Natural killer cell (primary cell): ENCODE measurements at regions not wholly inside any gene's neighbourhood (a gene's known extent, or its start where the extent isn't known, plus 50 kb on each side); places are given as distances from the start of the nearest gene placed in this dataset.

Experiments used
- ATAC-seq, 3 donors: fragments of 150-1000 bp in 2 of 3; fragments of 200-7000 bp in 1 of 3; cut with Tn5 transposase; 1 replicate in 1 of 3; 2 replicates in 2 of 3; pipeline ENCODE4 v1.10.0; 2021; ENCODE audit warnings: mild to moderate bottlenecking in 2 of 3, moderate library complexity in 2 of 3
- DNase-seq, 2 donors: peaks; one replicate each; pipeline versions ENCODE4 v3.0.0 to v3.0.0-alpha.2; 2013 to 2021; ENCODE audit warnings: mixed read lengths in 1 of 2
- H3K27ac ChIP-seq: one replicate; pipeline ENCODE4 v1.5.1; 2013; ENCODE audit warnings: mild to moderate bottlenecking, low read length
- H3K27me3 ChIP-seq: one replicate; pipeline ENCODE4 v1.6.1; 2013; ENCODE audit warnings: low read length; ENCODE audit not compliant: control insufficient read depth, insufficient read depth
- H3K36me3 ChIP-seq: one replicate; pipeline ENCODE4 v1.6.1; 2013; ENCODE audit warnings: low read length; ENCODE audit not compliant: control insufficient read depth, insufficient read depth
- H3K4me1 ChIP-seq: one replicate; pipeline ENCODE4 v1.6.1; 2013; ENCODE audit warnings: low read length; ENCODE audit not compliant: control insufficient read depth, insufficient read depth
- H3K4me3 ChIP-seq: one replicate; pipeline ENCODE4 v1.5.1; 2013; ENCODE audit warnings: low read length
- H3K9me3 ChIP-seq: one replicate; pipeline ENCODE4 v1.6.1; 2013; ENCODE audit warnings: low read length; ENCODE audit not compliant: control insufficient read depth, insufficient read depth
- H3K27ac Mint-ChIP-seq, 2 donors: one replicate each; pipeline ENCODE4 v1.8.0; 2022; ENCODE audit warnings: mild to moderate bottlenecking in 2 of 2, mixed read lengths in 2 of 2, moderate library complexity in 1 of 2
- H3K27me3 Mint-ChIP-seq, 2 donors: one replicate each; pipeline ENCODE4 v1.8.0; 2022; ENCODE audit warnings: low read depth in 2 of 2, mixed read lengths in 2 of 2
- H3K36me3 Mint-ChIP-seq: one replicate; pipeline ENCODE4 v1.8.0; 2022; ENCODE audit warnings: mixed read lengths
- H3K4me1 Mint-ChIP-seq, 2 donors: one replicate each; pipeline ENCODE4 v1.8.0; 2022; ENCODE audit warnings: mixed read lengths in 2 of 2
- H3K4me3 Mint-ChIP-seq: one replicate; pipeline ENCODE4 v1.8.0; 2022; ENCODE audit warnings: mild to moderate bottlenecking, moderate library complexity, mixed read lengths
- H3K9me3 Mint-ChIP-seq, 2 donors: one replicate each; pipeline ENCODE4 v1.8.0; 2022; ENCODE audit warnings: mixed read lengths in 2 of 2
- WGBS: methylation state at CpG from one replicate; pipeline ENCODE4 v1.1.7; 2013; ENCODE audit warnings: missing lambda C conversion rate; ENCODE audit not compliant: insufficient coverage; 5-methylcytosine and 5-hydroxymethylcytosine counted together
- intact Hi-C: fragments of 100-400 bp; cut with micrococcal nuclease; formaldehyde crosslinking; loops from one replicate; pipeline ENCODE4 v1.14.2; 2022
- TF ChIP-seq, protein P1 (sequence below): fragments of 200-600 bp; IDR thresholded peaks from one replicate; pipeline ENCODE4 v1.8.0; 2022; ENCODE audit warnings: antibody characterized with exemption

DNA sequence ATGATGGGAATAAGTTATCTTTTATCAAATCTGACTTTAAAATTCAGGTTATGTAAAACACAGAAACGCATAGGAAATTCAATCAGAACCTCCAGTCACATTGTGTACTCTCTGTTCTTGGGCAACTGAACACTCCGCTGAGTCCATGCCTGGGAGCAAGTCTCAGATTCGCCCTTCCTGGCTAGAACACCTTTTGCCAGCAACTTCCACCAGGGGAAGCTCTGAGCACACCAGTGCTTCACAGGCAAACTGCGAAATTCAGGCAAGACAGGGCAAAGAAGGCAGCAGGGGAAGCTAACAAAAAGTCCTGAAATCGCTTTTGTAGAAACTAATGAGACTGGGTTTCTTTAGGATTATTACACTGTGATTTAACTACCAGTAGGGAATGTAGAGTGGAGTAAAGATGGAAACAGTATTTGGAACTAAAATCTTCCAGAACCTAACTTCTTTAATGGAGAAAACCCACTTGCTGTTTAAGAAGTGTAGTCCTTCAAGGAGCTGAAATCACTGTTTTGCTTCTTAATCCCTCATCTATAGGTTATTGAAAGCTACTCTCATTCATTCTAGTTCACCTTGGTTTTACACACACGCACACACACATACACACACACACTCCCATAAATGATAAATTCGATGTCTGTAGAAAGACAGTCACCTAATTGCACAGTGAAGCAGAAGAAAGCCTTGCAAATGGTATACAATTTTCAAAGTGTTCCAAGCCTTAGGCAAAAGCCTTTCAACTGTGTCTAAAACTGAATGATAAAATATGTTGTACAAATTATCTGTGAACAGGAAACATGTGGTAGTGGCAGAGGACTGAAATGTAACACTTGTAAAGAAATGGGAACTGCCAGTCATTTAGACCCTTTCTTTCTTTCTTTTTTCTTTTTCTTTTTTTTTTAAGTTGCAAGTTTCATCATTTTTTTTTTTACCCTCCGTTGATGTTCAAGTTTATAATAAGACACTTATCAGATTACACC is 214.5 kb downstream of the TMEM182 start:
- no peaks in the 10 kb centered on the region for H3K4me1 ChIP-seq
- peaks cover 0 to 12% of the 10 kb centered on the region in 2 donors for H3K4me1 Mint-ChIP-seq
- DNase-seq (no peak), ATAC-seq (no peak)
- no peak overlapping the region for H3K4me3 Mint-ChIP-seq
- H3K36me3 ChIP-seq: no peaks in the 10 kb centered on the region
- no peak overlapping the region for H3K27ac Mint-ChIP-seq
- H3K27me3 Mint-ChIP-seq: peaks cover 9% of the 10 kb centered on the region in 2 donors
- 40% methylated on average over 8 of the region's 8 CpGs for WGBS
- TF ChIP-seq, protein P1, sequence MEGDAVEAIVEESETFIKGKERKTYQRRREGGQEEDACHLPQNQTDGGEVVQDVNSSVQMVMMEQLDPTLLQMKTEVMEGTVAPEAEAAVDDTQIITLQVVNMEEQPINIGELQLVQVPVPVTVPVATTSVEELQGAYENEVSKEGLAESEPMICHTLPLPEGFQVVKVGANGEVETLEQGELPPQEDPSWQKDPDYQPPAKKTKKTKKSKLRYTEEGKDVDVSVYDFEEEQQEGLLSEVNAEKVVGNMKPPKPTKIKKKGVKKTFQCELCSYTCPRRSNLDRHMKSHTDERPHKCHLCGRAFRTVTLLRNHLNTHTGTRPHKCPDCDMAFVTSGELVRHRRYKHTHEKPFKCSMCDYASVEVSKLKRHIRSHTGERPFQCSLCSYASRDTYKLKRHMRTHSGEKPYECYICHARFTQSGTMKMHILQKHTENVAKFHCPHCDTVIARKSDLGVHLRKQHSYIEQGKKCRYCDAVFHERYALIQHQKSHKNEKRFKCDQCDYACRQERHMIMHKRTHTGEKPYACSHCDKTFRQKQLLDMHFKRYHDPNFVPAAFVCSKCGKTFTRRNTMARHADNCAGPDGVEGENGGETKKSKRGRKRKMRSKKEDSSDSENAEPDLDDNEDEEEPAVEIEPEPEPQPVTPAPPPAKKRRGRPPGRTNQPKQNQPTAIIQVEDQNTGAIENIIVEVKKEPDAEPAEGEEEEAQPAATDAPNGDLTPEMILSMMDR: no peak
- H3K9me3 Mint-ChIP-seq: no peaks in the 10 kb centered on the region
- H3K4me3 ChIP-seq: no peak overlapping the region
- intact Hi-C loops: loop anchor here (5.0 kb wide), 1 partner anchor 1436 kb away; no protein-coding TSS in a partner anchor
- no peaks in the 10 kb centered on the region for H3K27me3 ChIP-seq
- no peaks in the 10 kb centered on the region for H3K36me3 Mint-ChIP-seq
- no peak overlapping the region for H3K27ac ChIP-seq
- H3K9me3 ChIP-seq: no peaks in the 10 kb centered on the region

DNA sequence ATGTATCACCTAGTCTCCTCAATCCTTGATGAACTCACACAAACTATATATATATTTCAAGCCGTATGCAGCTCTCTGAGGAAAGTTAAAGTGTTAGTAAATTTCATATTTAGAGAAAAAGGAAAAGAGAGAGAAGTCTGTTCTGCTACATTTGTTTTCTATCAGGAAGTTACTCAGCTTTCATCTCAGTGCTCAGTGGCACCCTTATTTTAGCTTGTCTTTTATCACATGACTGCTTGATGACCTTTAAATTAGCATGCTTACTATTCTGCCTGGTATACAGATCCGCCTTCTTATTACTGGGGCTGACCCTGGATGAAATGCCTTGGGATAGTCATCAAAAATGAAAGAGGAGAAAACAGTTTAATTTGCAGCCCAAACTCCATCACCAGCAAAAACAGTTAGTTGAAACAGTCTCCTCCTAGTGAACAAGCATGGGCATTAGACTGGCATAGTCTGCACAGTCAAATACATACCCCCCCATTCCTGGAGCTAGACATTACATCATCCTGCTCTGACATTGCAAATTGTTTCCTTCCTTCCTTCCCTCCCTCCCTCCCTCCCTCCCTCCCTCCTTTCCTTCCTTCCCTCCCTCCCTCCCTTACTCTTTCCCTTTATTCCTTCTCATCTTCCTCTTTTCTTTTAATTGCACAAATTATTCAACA is 215.7 kb downstream of the TMEM182 start:
- Histone ChIP-seq H3K27ac (no peak overlapping the region), H3K27me3 (no peaks in the 10 kb centered on the region), H3K4me3 (no peak overlapping the region), H3K4me1 (no peaks in the 10 kb centered on the region), H3K36me3 (no peaks in the 10 kb centered on the region), H3K9me3 (no peaks in the 10 kb centered on the region)
- TF ChIP-seq, protein P1: no peak
- Mint-ChIP-seq H3K9me3 (no peaks in the 10 kb centered on the region), H3K27me3 (peaks cover 9% of the 10 kb centered on the region in 2 donors), H3K4me3 (no peak overlapping the region), H3K27ac (no peak overlapping the region), H3K4me1 (peaks cover 0 to 12% of the 10 kb centered on the region in 2 donors), H3K36me3 (no peaks in the 10 kb centered on the region)
- WGBS: 100% methylated on average over 1 of the region's 2 CpGs
- intact Hi-C loops: loop anchor here (5.0 kb wide), 1 partner anchor 1435 kb away; no protein-coding TSS in a partner anchor
- no peak for ATAC-seq
- no peak for DNase-seq

DNA sequence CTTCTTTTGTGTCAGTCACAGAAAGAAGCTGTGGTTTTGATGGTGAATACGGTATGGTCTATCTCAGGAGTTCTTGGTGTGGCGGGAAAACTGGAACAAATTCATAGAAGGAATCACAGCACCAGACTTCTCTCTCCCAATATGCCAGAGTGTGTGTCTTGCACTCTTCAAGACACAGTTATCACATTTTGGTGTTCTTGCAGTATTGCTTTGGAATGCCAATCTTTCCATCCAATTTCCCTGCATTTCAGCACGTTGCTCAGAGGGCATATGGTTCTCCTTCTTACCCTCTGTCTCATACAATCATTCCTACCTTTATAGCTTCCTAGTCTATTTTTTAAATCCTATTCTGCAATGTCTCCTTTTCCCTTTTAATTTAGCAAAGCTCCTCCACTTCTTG is 216.3 kb downstream of the TMEM182 start:
- Histone ChIP-seq H3K4me3 (no peak overlapping the region), H3K27me3 (no peaks in the 10 kb centered on the region), H3K36me3 (no peaks in the 10 kb centered on the region), H3K27ac (no peak overlapping the region), H3K9me3 (no peaks in the 10 kb centered on the region), H3K4me1 (no peaks in the 10 kb centered on the region)
- DNase-seq: no peak
- Mint-ChIP-seq H3K4me3 (no peak overlapping the region), H3K9me3 (no peaks in the 10 kb centered on the region), H3K4me1 (peaks cover 0 to 12% of the 10 kb centered on the region in 2 donors), H3K36me3 (no peaks in the 10 kb centered on the region), H3K27me3 (peaks cover 9% of the 10 kb centered on the region in 2 donors), H3K27ac (no peak overlapping the region)
- intact Hi-C loops: loop anchor here (5.0 kb wide), 1 partner anchor 1434 kb away; no protein-coding TSS in a partner anchor
- TF ChIP-seq, protein P1: no peak
- WGBS: 80% methylated on average over 2 of the region's 3 CpGs
- no peak for ATAC-seq
